ENCODE measurements at regions not wholly inside any gene's neighbourhood (a gene's known extent, or its start where the extent isn't known, plus 50 kb on each side); places are given as distances from the start of the nearest gene placed in this dataset.

DNA sequence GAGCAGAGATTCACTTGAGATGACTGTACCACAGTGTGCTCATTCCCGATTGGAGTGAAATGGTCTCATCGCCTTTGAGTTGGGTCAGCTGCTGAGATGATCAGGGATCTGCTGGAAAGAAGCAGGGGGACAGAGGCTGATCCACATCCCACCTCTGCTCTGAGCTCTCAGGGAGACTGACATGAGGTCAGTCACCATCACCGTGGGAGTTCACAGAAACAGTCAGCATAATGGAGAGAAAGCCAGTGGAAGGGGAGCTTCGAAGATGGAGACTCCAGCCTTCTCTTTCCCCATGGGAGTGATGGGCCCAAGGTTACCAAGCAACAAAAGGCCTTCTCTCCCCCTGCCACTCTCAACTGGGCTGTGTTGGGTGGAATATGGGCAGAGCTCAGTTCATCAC lies 276.4 kb downstream of the CDK5RAP2 start:
- H3K4me3 ChIP-seq (ENCODE audit: control insufficient read depth, low read depth, low read length), result no peak overlapping the region
- DNase-seq (ENCODE audit: low read depth), result no peak
- TF ChIP-seq, protein P1, sequence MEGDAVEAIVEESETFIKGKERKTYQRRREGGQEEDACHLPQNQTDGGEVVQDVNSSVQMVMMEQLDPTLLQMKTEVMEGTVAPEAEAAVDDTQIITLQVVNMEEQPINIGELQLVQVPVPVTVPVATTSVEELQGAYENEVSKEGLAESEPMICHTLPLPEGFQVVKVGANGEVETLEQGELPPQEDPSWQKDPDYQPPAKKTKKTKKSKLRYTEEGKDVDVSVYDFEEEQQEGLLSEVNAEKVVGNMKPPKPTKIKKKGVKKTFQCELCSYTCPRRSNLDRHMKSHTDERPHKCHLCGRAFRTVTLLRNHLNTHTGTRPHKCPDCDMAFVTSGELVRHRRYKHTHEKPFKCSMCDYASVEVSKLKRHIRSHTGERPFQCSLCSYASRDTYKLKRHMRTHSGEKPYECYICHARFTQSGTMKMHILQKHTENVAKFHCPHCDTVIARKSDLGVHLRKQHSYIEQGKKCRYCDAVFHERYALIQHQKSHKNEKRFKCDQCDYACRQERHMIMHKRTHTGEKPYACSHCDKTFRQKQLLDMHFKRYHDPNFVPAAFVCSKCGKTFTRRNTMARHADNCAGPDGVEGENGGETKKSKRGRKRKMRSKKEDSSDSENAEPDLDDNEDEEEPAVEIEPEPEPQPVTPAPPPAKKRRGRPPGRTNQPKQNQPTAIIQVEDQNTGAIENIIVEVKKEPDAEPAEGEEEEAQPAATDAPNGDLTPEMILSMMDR (conservative IDR thresholded peaks at IDR 0.05; ENCODE audit: control insufficient read depth, insufficient read depth, low read depth, low read length), result no peak

- no peak overlapping the region for H3K4me3 ChIP-seq (ENCODE audit: control insufficient read depth, low read depth, low read length)
- TF ChIP-seq, protein P1 (conservative IDR thresholded peaks at IDR 0.05; ENCODE audit: control insufficient read depth, insufficient read depth, low read depth, low read length), result peak; percentile 9
- peak; percentile 18 for DNase-seq (ENCODE audit: low read depth)
These were observed 280.2 kb downstream of the CDK5RAP2 start for GRCh38 chr9:120299785-120300184.

- no peak overlapping the region for H3K4me3 ChIP-seq (ENCODE audit: control insufficient read depth, low read depth, low read length)
- TF ChIP-seq, protein P1 (conservative IDR thresholded peaks at IDR 0.05; ENCODE audit: control insufficient read depth, insufficient read depth, low read depth, low read length), result no peak
These were observed 286.0 kb downstream of the CDK5RAP2 start for GRCh38 chr9:120294003-120294402.

DNA sequence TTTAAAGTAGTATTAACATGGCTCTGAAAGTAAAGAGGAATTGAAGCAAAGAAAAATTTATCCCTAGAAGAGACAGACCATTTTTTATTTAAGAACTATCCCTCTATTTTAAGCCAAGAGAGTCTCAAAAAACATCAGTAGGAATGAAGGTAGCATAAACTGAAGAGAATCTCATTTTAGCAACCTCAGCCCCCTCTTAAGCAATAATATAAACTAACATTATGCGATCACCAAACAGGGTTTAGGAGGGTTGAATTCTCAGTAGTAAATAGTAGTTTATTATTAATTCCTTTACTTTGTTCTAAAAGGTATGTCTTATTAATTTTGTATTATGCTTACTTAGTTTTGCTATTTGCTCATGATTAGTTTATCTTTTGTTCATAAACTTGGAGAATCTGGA lies 287.4 kb downstream of the CDK5RAP2 start:
- DNase-seq (ENCODE audit: low read depth), result no peak

More at GRCh38 chr9:120294003-120294402, 286.0 kb downstream of the CDK5RAP2 start:
- no peak for DNase-seq (ENCODE audit: low read depth)

GRCh38 chr9:120291050-120291449 lies 288.9 kb downstream of the CDK5RAP2 start:
- TF ChIP-seq, protein P1 (conservative IDR thresholded peaks at IDR 0.05; ENCODE audit: control insufficient read depth, insufficient read depth, low read depth, low read length), result no peak
- no peak for DNase-seq (ENCODE audit: low read depth)

More for the DNA sequence above, 287.4 kb downstream of the CDK5RAP2 start:
- TF ChIP-seq, protein P1 (conservative IDR thresholded peaks at IDR 0.05; ENCODE audit: control insufficient read depth, insufficient read depth, low read depth, low read length), result no peak
- H3K4me3 ChIP-seq (ENCODE audit: control insufficient read depth, low read depth, low read length), result no peak overlapping the region

DNA sequence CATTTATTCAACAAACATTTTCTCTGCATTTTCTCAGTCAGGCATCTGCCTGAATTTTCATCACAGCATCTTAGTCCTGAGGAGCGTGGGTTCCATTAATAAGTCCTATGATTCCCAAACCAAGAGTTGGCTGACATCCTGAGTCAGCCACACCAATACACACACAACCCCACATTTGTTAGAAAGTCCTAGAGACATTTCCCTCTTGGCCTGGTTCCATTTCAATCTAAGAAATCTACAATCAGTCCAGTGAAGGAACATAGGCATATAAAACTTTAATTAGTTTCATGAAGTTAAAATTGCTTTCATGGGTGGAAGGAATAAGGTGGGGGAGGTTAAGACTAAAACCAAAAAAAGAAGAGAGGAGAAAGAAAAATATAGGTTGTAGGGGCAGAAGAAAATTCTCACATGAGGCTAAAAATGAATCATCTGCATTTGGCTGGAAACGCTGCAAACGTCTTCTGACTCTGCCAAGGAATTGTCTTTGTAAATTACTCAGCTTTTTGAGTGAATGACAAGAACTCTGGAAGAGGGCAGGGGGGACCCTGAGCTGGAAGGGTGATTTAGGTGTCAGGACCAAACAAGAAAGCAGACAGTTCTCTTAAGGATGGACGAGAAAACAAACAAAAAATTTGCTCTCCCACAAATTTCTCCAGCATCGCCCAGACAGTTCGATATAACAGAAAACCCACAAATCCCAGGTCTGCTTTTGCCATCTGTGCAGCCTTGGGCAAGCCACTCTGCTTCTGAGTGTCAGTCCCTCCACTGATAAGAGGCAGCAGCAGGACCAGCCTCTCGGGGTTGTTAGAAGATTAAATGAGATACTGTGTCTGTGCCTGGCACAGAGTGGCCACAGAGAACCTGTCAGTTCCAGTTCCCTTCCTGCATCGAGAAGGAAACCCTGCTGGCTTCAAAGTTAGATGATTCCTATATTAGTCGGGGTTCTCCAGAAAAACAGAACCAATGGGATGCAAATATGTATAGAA lies 289.7 kb downstream of the CDK5RAP2 start:
- H3K4me3 ChIP-seq (ENCODE audit: control insufficient read depth, low read depth, low read length), result no peak overlapping the region
- DNase-seq (ENCODE audit: low read depth), result peak; percentile 54
- TF ChIP-seq, protein P1 (conservative IDR thresholded peaks at IDR 0.05; ENCODE audit: control insufficient read depth, insufficient read depth, low read depth, low read length), result no peak

More at GRCh38 chr9:120291050-120291449, 288.9 kb downstream of the CDK5RAP2 start:
- H3K4me3 ChIP-seq (ENCODE audit: control insufficient read depth, low read depth, low read length), result no peak overlapping the region

Measured in fibroblast of mammary gland (primary cell).